Right cardiac atrium (tissue), 5 donors: ENCODE measurements at regions not wholly inside any gene's neighbourhood (a gene's known extent, or its start where the extent isn't known, plus 50 kb on each side); places are given as distances from the start of the nearest gene placed in this dataset.

Experiments used
- ATAC-seq, 2 donors: fragments of 200-7000 bp; cut with Tn5 transposase; one replicate each; pipeline versions ENCODE4 v1.8.0 to v1.9.1; 2020; ENCODE audit warnings: moderate library complexity in 2 of 2, mild to moderate bottlenecking in 1 of 2
- DNase-seq, 3 donors: peaks; one replicate each; pipeline ENCODE4 v3.0.0-alpha.2; 2020
- H3K27ac ChIP-seq: one replicate; pipeline ENCODE4 v1.5.1; 2013; ENCODE audit warnings: mild to moderate bottlenecking, low read length, control low read depth, moderate library complexity
- H3K27me3 ChIP-seq: one replicate; pipeline ENCODE4 v1.6.1; 2013; ENCODE audit not compliant: control insufficient read depth, insufficient read depth
- H3K4me1 ChIP-seq: one replicate; pipeline ENCODE4 v1.6.1; 2013; ENCODE audit warnings: low read length; ENCODE audit not compliant: control insufficient read depth, insufficient read depth
- H3K4me3 ChIP-seq: one replicate; pipeline ENCODE4 v1.5.1; 2013; ENCODE audit warnings: low read length, control low read depth
- H3K9me3 ChIP-seq: one replicate; pipeline ENCODE4 v1.6.1; 2013; ENCODE audit warnings: low read length; ENCODE audit not compliant: control insufficient read depth
- WGBS: extraction: QIAGEN DNeasy Blood & Tissue Kit; methylation state at CpG from one replicate; pipeline ENCODE4 v1.1.7; 2013; 5-methylcytosine and 5-hydroxymethylcytosine counted together
- intact Hi-C, 4 donors: fragments of 100-400 bp; cut with DNase I; formaldehyde crosslinking; loops; one replicate each; pipeline versions ENCODE4 v1.11.0 to v1.14.0; 2022 to 2023
- donor health status: healthy with polysubstance abuse.
- donor health status: DM: no; HTN: yes; CAD: no.
- donor health status: DM: no; HTN: no; CAD: no.
- donor health status: DM: no; HTN: yes; CAD: no; lungs with severe emphysema.
- donor health status: DM: yes; HTN: yes; CAD: no.

- no peak overlapping the region for H3K4me3 ChIP-seq
- no peak overlapping the region for H3K27ac ChIP-seq
- no peaks in the 10 kb centered on the region for H3K4me1 ChIP-seq
- DNase-seq: no peak
- intact Hi-C loops: no loop called here
- ATAC-seq: no peak
- no peaks in the 10 kb centered on the region for H3K9me3 ChIP-seq
- H3K27me3 ChIP-seq: no peaks in the 10 kb centered on the region
Observed at GRCh38 chr2:198382811-198383210, 578.4 kb downstream of the PLCL1 start.

- DNase-seq (no peak), ATAC-seq (no peak)
- 77% methylated on average over 5 of the region's 5 CpGs for WGBS
- Histone ChIP-seq H3K4me1 (no peaks in the 10 kb centered on the region), H3K4me3 (no peak overlapping the region), H3K9me3 (no peaks in the 10 kb centered on the region), H3K27me3 (no peaks in the 10 kb centered on the region), H3K27ac (no peak overlapping the region)
- intact Hi-C loops: no loop called here
Observed at GRCh38 chr2:198376677-198377076, 572.3 kb downstream of the PLCL1 start.

DNA sequence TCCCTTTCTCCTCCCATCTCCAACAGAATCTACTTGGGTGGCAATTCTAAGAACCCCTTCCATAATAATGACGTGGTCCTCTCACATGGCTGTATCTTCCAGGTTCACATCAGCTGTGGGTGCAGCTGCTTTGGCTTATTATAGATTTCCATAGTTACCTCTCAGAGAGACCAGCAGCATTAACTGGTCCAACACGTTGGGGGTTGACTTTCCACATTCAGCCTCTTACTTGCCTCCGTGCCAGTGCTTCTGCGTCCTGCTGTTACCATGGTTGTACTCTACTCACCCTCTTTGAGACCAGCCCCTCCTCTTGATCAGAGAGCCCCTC lies 570.7 kb downstream of the PLCL1 start:
- no peak for ATAC-seq
- 72% methylated on average over 4 of the region's 4 CpGs for WGBS
- Histone ChIP-seq H3K9me3 (no peaks in the 10 kb centered on the region), H3K4me3 (no peak overlapping the region), H3K27ac (no peak overlapping the region), H3K4me1 (no peaks in the 10 kb centered on the region), H3K27me3 (no peaks in the 10 kb centered on the region)
- intact Hi-C loops: no loop called here
- no peak for DNase-seq

- intact Hi-C loops: no loop called here
- Histone ChIP-seq H3K9me3 (no peaks in the 10 kb centered on the region), H3K4me3 (no peak overlapping the region), H3K27me3 (no peaks in the 10 kb centered on the region), H3K4me1 (no peaks in the 10 kb centered on the region), H3K27ac (no peak overlapping the region)
- WGBS: 33% methylated on average over 3 of the region's 3 CpGs
- no peak for ATAC-seq
- no peak for DNase-seq
Observed at GRCh38 chr2:198374375-198375082, 570.1 kb downstream of the PLCL1 start.

- Histone ChIP-seq H3K27me3 (no peaks in the 10 kb centered on the region), H3K27ac (no peak overlapping the region), H3K4me1 (no peaks in the 10 kb centered on the region), H3K9me3 (no peaks in the 10 kb centered on the region), H3K4me3 (no peak overlapping the region)
- ATAC-seq (no peak), DNase-seq (no peak)
- 68% methylated on average over 10 of the region's 10 CpGs for WGBS
- intact Hi-C loops: no loop called here
Observed at GRCh38 chr2:198371921-198372543, 567.6 kb downstream of the PLCL1 start.

GRCh38 chr2:198371329-198371728 lies 566.9 kb downstream of the PLCL1 start:
- no peak for DNase-seq
- H3K4me1 ChIP-seq: no peaks in the 10 kb centered on the region
- no peaks in the 10 kb centered on the region for H3K9me3 ChIP-seq
- ATAC-seq: no peak
- WGBS: 90% methylated on average over 1 of the region's 1 CpG
- no peak overlapping the region for H3K27ac ChIP-seq
- intact Hi-C loops: no loop called here
- no peaks in the 10 kb centered on the region for H3K27me3 ChIP-seq
- H3K4me3 ChIP-seq: no peak overlapping the region

DNA sequence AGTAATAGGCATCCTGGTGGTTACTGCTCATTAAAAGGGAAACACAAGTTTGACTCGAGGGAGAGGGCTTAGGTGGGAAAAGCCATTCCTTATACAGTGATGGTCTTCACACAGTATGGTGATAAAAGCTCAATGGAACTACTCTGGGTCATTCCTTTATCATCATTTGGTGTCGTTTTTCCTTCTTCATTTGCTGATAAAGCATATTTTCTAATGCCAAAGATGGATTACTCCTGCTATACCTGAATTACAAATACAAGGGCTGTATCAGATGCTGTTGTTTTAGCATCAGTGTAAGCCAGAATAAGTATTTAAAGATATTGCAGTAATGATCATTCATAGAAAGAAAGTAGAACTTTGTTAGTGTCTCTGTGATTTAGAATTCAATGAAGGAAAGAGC lies 563.7 kb downstream of the PLCL1 start:
- Histone ChIP-seq H3K9me3 (no peaks in the 10 kb centered on the region), H3K4me1 (no peaks in the 10 kb centered on the region), H3K4me3 (no peak overlapping the region), H3K27me3 (no peaks in the 10 kb centered on the region), H3K27ac (no peak overlapping the region)
- intact Hi-C loops: no loop called here
- ATAC-seq (no peak), DNase-seq (no peak)
- WGBS: 32% methylated on average over 2 of the region's 2 CpGs

DNA sequence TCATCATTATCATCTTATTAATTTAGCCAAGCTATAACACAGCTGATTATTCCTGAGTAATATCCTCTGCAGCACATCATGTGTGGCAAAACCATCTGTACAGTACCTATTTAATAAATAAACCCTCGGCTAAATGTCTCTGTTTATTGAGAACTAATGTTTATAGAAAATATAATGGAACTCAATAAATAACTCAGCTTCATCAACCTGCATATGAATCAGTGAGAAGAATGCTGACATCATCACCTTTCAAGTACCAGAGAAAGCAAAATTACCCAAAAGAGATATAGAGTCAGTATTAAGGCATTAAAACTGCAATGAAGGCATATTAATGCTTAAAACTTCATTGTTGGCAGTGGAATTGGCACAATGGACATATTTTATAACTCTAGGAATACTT lies 558.3 kb downstream of the PLCL1 start:
- no peak for DNase-seq
- Histone ChIP-seq H3K27me3 (no peaks in the 10 kb centered on the region), H3K4me1 (no peaks in the 10 kb centered on the region), H3K27ac (no peak overlapping the region), H3K4me3 (no peak overlapping the region), H3K9me3 (no peaks in the 10 kb centered on the region)
- ATAC-seq: no peak
- 70% methylated on average over 1 of the region's 1 CpG for WGBS
- intact Hi-C loops: no loop called here

DNA sequence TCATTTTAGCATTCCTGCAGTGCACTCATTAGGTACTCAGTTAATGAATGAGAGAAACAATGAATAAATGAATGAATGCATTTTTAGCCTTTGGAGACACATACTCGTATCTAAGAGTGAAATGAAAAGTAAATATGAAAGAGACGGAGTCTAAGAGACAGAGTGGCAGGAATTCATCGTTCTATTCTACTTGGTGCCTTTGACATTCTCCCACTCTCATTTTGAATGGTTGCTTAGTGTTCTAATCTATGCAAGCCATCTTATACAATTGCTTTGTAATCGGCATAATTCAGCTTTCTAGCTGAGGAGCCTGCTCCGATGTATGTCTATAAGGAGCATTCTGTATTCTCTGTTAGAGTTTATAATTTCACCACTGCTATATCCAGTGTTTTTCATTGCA lies 554.9 kb downstream of the PLCL1 start:
- 80% methylated on average over 5 of the region's 5 CpGs for WGBS
- no peak for ATAC-seq
- Histone ChIP-seq H3K27ac (no peak overlapping the region), H3K4me3 (no peak overlapping the region), H3K9me3 (no peaks in the 10 kb centered on the region), H3K4me1 (no peaks in the 10 kb centered on the region), H3K27me3 (no peaks in the 10 kb centered on the region)
- intact Hi-C loops: no loop called here
- no peak for DNase-seq

DNA sequence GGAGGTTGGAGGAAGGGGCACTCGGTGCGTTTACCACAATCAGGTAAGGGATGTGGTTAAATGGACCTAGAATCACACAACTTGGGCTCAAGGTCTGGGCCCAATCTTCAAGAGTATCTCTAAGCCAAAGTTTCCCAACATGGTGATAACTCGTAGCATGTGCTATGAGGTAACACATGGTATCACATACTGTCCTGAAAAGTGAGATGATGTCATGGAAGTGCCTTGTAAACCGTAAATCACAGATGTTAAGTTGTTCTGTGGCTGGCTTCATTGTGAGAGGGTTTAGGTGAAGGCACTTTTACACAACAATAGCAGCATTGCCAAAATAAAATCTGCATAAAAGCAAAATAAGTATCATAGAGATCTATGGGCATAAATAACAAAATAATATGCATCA lies 551.8 kb downstream of the PLCL1 start:
- DNase-seq (no peak), ATAC-seq (no peak)

GRCh38 chr2:198351647-198352046 lies 547.3 kb downstream of the PLCL1 start:
- DNase-seq: no peak
- no peaks in the 10 kb centered on the region for H3K27me3 ChIP-seq
- no peak for ATAC-seq
- H3K27ac ChIP-seq: no peak overlapping the region
- no peak overlapping the region for H3K4me3 ChIP-seq
- H3K4me1 ChIP-seq: no peaks in the 10 kb centered on the region
- H3K9me3 ChIP-seq: no peaks in the 10 kb centered on the region
- 53% methylated on average over 4 of the region's 4 CpGs for WGBS
- intact Hi-C loops: no loop called here

More for the DNA sequence above, 551.8 kb downstream of the PLCL1 start:
- WGBS: 73% methylated on average over 4 of the region's 4 CpGs
- intact Hi-C loops: no loop called here
- Histone ChIP-seq H3K27me3 (no peaks in the 10 kb centered on the region), H3K4me3 (no peak overlapping the region), H3K27ac (no peak overlapping the region), H3K9me3 (no peaks in the 10 kb centered on the region), H3K4me1 (no peaks in the 10 kb centered on the region)

DNA sequence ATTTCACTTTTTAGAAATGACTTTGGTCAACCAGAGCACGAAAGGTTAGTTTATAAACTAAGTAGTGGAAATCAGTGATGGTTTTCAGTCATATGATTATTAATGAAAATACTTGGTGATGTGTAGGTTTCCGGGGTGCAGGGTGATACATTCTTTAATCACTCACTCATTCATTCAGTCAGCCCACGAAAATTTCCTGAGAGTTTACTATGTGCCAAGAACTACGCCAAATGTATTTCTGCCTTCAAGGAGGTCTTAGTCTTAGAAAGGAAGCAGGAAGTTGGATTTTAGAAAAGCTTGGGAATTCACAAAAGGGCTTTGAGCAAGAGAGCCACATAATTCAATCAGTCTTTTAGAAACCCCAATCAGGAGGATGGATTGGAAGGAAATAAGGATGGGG lies 543.6 kb downstream of the PLCL1 start:
- Histone ChIP-seq H3K27ac (no peak overlapping the region), H3K4me3 (no peak overlapping the region), H3K4me1 (no peaks in the 10 kb centered on the region), H3K27me3 (no peaks in the 10 kb centered on the region), H3K9me3 (no peaks in the 10 kb centered on the region)
- DNase-seq: no peak
- intact Hi-C loops: no loop called here
- 72% methylated on average over 4 of the region's 4 CpGs for WGBS
- ATAC-seq: no peak
